ENCODE measurements at regions not wholly inside any gene's neighbourhood (a gene's known extent, or its start where the extent isn't known, plus 50 kb on each side); places are given as distances from the start of the nearest gene placed in this dataset.

DNA sequence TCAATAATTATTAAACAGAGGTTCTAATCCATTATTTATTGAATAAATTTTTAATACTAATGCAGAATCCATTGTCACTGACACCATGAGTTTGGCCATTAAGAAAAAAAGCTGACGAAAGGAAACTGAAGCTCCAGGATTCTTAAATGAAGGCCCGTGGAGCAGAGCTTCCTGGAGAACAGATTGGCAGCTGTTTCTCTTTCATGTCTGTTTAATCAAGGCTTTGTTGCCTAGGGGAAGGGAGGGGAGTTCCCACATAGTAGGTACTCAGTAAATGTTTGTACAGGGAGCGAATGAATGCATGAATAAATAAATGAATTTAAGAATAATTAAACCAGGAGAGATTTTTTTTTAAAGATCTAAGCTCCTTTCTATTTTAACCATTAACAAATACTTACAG lies 315.1 kb upstream of the KLHL29 start:
- H3K4me1 ChIP-seq (ENCODE audit: control insufficient read depth, insufficient read depth, low read length): no peaks in the 10 kb centered on the region

GRCh38 chr2:23073056-23073455 lies 311.9 kb upstream of the KLHL29 start:
- no peak overlapping the region for H3K4me3 ChIP-seq (ENCODE audit: low read length)
- H3K36me3 ChIP-seq (ENCODE audit: control insufficient read depth, insufficient read depth, low read length): no peaks in the 10 kb centered on the region
- no peak overlapping the region for H3K9ac ChIP-seq (ENCODE audit: low read length)
- H3K4me1 ChIP-seq (ENCODE audit: control insufficient read depth, insufficient read depth, low read length): no peaks in the 10 kb centered on the region
- no peak overlapping the region for H3K27ac ChIP-seq (ENCODE audit: low read depth, low read length)
- H3K27me3 ChIP-seq (ENCODE audit: control insufficient read depth, insufficient read depth, low read length): no peaks in the 10 kb centered on the region

More for the DNA sequence above, 315.1 kb upstream of the KLHL29 start:
- no peaks in the 10 kb centered on the region for H3K27me3 ChIP-seq (ENCODE audit: control insufficient read depth, insufficient read depth, low read length)
- H3K4me3 ChIP-seq (ENCODE audit: low read length): no peak overlapping the region
- no peak overlapping the region for H3K27ac ChIP-seq (ENCODE audit: low read depth, low read length)
- H3K36me3 ChIP-seq (ENCODE audit: control insufficient read depth, insufficient read depth, low read length): no peaks in the 10 kb centered on the region
- no peak overlapping the region for H3K9ac ChIP-seq (ENCODE audit: low read length)

- Histone ChIP-seq H3K36me3 (ENCODE audit: control insufficient read depth, insufficient read depth, low read length) (no peaks in the 10 kb centered on the region), H3K27ac (ENCODE audit: low read depth, low read length) (no peak overlapping the region), H3K4me1 (ENCODE audit: control insufficient read depth, insufficient read depth, low read length) (no peaks in the 10 kb centered on the region), H3K9ac (ENCODE audit: low read length) (no peak overlapping the region), H3K27me3 (ENCODE audit: control insufficient read depth, insufficient read depth, low read length) (no peaks in the 10 kb centered on the region), H3K4me3 (ENCODE audit: low read length) (no peak overlapping the region)
Observed at GRCh38 chr2:23073671-23074070, 311.3 kb upstream of the KLHL29 start.

GRCh38 chr2:23077596-23077995 lies 307.4 kb upstream of the KLHL29 start:
- no peaks in the 10 kb centered on the region for H3K27me3 ChIP-seq (ENCODE audit: control insufficient read depth, insufficient read depth, low read length)
- no peak overlapping the region for H3K27ac ChIP-seq (ENCODE audit: low read depth, low read length)
- H3K4me1 ChIP-seq (ENCODE audit: control insufficient read depth, insufficient read depth, low read length): no peaks in the 10 kb centered on the region
- H3K36me3 ChIP-seq (ENCODE audit: control insufficient read depth, insufficient read depth, low read length): no peaks in the 10 kb centered on the region
- H3K9ac ChIP-seq (ENCODE audit: low read length): no peak overlapping the region
- no peak overlapping the region for H3K4me3 ChIP-seq (ENCODE audit: low read length)

DNA sequence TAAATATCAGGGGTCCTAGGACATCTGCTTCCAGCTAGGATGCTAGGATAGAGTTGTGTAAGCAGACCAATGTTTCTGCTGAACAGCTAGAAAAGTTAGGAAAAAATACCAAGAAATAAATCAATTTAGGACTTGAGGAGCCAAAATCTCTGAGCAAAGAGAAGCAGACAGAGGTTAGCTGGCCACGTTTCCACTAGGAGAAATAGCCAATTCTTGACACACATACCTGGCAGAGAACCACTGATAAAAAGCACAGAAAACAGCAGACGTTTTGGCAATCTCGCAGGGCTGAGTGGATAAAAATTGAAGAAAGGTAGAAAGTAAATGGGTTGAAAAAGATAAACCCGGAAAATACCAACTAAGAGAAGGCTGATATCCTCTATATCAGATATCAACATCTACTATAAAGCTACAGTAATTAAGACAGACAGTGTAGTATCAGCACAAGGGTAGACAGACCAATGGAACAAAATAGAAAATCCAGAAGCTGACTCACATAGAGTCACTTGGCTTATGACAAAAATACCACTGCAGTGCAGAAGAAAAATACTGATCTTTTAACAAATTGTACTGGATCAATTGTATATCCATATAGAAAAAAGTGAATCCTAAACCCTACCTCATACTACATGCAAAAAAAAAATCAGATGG lies 306.1 kb upstream of the KLHL29 start:
- no peaks in the 10 kb centered on the region for H3K4me1 ChIP-seq (ENCODE audit: control insufficient read depth, insufficient read depth, low read length)
- no peak overlapping the region for H3K27ac ChIP-seq (ENCODE audit: low read depth, low read length)
- H3K36me3 ChIP-seq (ENCODE audit: control insufficient read depth, insufficient read depth, low read length): no peaks in the 10 kb centered on the region
- no peak overlapping the region for H3K9ac ChIP-seq (ENCODE audit: low read length)
- H3K4me3 ChIP-seq (ENCODE audit: low read length): no peak overlapping the region
- no peaks in the 10 kb centered on the region for H3K27me3 ChIP-seq (ENCODE audit: control insufficient read depth, insufficient read depth, low read length)

- Histone ChIP-seq H3K4me1 (ENCODE audit: control insufficient read depth, insufficient read depth, low read length) (no peaks in the 10 kb centered on the region), H3K9ac (ENCODE audit: low read length) (no peak overlapping the region), H3K36me3 (ENCODE audit: control insufficient read depth, insufficient read depth, low read length) (no peaks in the 10 kb centered on the region), H3K27ac (ENCODE audit: low read depth, low read length) (no peak overlapping the region), H3K27me3 (ENCODE audit: control insufficient read depth, insufficient read depth, low read length) (no peaks in the 10 kb centered on the region), H3K4me3 (ENCODE audit: low read length) (no peak overlapping the region)
Observed at GRCh38 chr2:23083966-23084365, 301.0 kb upstream of the KLHL29 start.

- no peaks in the 10 kb centered on the region for H3K27me3 ChIP-seq (ENCODE audit: control insufficient read depth, insufficient read depth, low read length)
- H3K36me3 ChIP-seq (ENCODE audit: control insufficient read depth, insufficient read depth, low read length): no peaks in the 10 kb centered on the region
- no peak overlapping the region for H3K9ac ChIP-seq (ENCODE audit: low read length)
- H3K4me3 ChIP-seq (ENCODE audit: low read length): no peak overlapping the region
- H3K4me1 ChIP-seq (ENCODE audit: control insufficient read depth, insufficient read depth, low read length): no peaks in the 10 kb centered on the region
- H3K27ac ChIP-seq (ENCODE audit: low read depth, low read length): no peak overlapping the region
Observed at GRCh38 chr2:23091019-23091418, 294.0 kb upstream of the KLHL29 start.

DNA sequence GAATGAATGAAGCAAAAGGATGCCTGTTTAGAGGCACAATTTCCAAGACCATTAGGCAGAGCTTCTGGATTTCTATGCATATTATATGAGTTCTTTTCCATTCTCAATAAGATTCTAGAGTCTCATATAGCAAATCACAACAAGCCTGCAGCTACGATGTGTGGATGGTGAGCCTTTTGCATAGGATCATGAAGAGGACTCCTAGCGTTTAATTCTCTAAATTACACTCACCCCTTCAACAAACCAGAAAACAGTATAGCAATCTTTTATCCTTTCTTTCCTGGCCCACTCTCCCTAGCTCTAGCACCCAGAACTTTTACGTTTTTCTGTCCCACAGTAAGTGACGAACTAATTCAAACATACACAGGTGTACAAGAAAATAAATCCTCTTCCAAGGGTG lies 293.1 kb upstream of the KLHL29 start:
- Histone ChIP-seq H3K9ac (ENCODE audit: low read length) (no peak overlapping the region), H3K36me3 (ENCODE audit: control insufficient read depth, insufficient read depth, low read length) (no peaks in the 10 kb centered on the region), H3K4me3 (ENCODE audit: low read length) (no peak overlapping the region), H3K4me1 (ENCODE audit: control insufficient read depth, insufficient read depth, low read length) (no peaks in the 10 kb centered on the region), H3K27me3 (ENCODE audit: control insufficient read depth, insufficient read depth, low read length) (no peaks in the 10 kb centered on the region), H3K27ac (ENCODE audit: low read depth, low read length) (no peak overlapping the region)

DNA sequence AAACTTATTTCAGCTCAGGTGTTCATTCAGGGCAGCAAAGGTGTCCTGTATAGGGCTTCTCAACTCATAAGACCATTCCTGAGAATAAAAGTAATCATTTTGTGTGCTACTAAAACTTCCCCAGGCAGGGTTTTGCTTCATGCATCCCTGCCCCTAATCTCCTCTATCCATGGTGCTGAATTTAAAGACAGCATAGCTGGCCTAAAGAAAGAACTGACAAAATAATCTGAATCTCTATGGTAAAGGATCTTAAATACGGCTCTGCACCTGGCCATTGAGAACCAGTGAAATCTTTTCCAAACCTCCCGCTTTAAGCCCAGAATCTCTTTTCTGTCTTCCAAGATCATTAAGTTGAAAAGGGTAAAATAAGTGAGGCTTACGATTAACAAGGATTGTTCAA lies 292.1 kb upstream of the KLHL29 start:
- H3K36me3 ChIP-seq (ENCODE audit: control insufficient read depth, insufficient read depth, low read length): no peaks in the 10 kb centered on the region
- no peak overlapping the region for H3K9ac ChIP-seq (ENCODE audit: low read length)
- no peak overlapping the region for H3K4me3 ChIP-seq (ENCODE audit: low read length)
- H3K27me3 ChIP-seq (ENCODE audit: control insufficient read depth, insufficient read depth, low read length): no peaks in the 10 kb centered on the region
- no peak overlapping the region for H3K27ac ChIP-seq (ENCODE audit: low read depth, low read length)
- H3K4me1 ChIP-seq (ENCODE audit: control insufficient read depth, insufficient read depth, low read length): no peaks in the 10 kb centered on the region

DNA sequence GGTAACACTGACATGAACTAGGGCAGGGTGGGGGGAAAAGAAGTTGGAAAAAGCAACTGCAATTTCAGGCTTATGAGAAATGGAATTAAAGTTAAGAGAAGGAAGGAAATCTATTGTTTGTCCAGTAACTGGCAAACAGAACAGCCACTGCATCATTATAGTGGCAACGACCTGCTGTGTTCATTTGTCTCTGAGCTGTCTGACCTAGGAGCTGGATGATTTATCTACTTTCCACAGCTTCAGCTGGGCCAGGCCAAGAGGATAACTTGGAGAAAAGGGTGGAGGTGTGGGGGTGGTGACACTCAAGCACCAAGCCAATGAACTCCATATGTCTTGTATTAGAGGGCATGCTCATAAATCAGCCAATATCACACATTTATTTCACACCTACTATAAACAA lies 291.5 kb upstream of the KLHL29 start:
- no peaks in the 10 kb centered on the region for H3K4me1 ChIP-seq (ENCODE audit: control insufficient read depth, insufficient read depth, low read length)
- H3K27ac ChIP-seq (ENCODE audit: low read depth, low read length): no peak overlapping the region
- no peaks in the 10 kb centered on the region for H3K27me3 ChIP-seq (ENCODE audit: control insufficient read depth, insufficient read depth, low read length)
- H3K36me3 ChIP-seq (ENCODE audit: control insufficient read depth, insufficient read depth, low read length): no peaks in the 10 kb centered on the region
- H3K4me3 ChIP-seq (ENCODE audit: low read length): no peak overlapping the region
- no peak overlapping the region for H3K9ac ChIP-seq (ENCODE audit: low read length)

DNA sequence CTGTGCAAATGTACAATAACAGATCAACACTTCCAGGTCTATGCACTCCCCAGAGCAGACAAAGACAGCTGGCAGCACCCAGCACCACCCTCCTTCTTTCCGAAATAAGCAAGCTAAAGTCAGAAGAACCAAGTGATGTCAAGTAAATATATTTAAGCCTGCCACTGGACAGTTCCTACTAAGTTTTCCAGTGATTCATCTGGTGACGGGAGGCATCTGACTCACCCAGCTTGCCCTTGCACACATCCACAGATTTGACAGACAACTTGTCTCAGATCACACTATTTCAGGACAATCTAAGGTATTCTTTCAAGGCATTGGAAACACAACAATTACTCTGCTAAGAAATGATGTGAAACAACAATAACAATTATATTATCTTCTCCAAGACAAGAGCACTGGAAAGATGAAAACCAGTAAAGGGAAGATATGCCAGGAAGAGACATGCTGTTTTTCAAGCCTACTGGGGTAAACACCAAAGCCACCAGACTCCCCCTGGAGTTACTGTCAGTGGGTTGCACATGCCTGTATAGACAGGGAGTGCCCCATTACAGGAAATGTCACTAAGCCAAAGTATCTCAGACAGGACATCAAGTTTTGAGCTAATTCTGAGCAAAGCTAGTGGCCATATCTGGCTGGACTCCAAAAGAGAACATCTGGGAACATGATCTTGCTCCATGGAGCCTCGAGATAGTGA lies 287.9 kb upstream of the KLHL29 start:
- Histone ChIP-seq H3K27me3 (ENCODE audit: control insufficient read depth, insufficient read depth, low read length) (no peaks in the 10 kb centered on the region), H3K27ac (ENCODE audit: low read depth, low read length) (no peak overlapping the region), H3K9ac (ENCODE audit: low read length) (no peak overlapping the region), H3K36me3 (ENCODE audit: control insufficient read depth, insufficient read depth, low read length) (no peaks in the 10 kb centered on the region), H3K4me3 (ENCODE audit: low read length) (no peak overlapping the region), H3K4me1 (ENCODE audit: control insufficient read depth, insufficient read depth, low read length) (no peaks in the 10 kb centered on the region)

- Histone ChIP-seq H3K9ac (ENCODE audit: low read length) (no peak overlapping the region), H3K27me3 (ENCODE audit: control insufficient read depth, insufficient read depth, low read length) (no peaks in the 10 kb centered on the region), H3K27ac (ENCODE audit: low read depth, low read length) (no peak overlapping the region), H3K36me3 (ENCODE audit: control insufficient read depth, insufficient read depth, low read length) (no peaks in the 10 kb centered on the region), H3K4me1 (ENCODE audit: control insufficient read depth, insufficient read depth, low read length) (no peaks in the 10 kb centered on the region), H3K4me3 (ENCODE audit: low read length) (no peak overlapping the region)
Observed at GRCh38 chr2:23100406-23100805, 284.6 kb upstream of the KLHL29 start.

GRCh38 chr2:23106242-23106785 lies 278.7 kb upstream of the KLHL29 start:
- Histone ChIP-seq H3K36me3 (ENCODE audit: control insufficient read depth, insufficient read depth, low read length) (no peaks in the 10 kb centered on the region), H3K27me3 (ENCODE audit: control insufficient read depth, insufficient read depth, low read length) (no peaks in the 10 kb centered on the region), H3K27ac (ENCODE audit: low read depth, low read length) (no peak overlapping the region), H3K4me1 (ENCODE audit: control insufficient read depth, insufficient read depth, low read length) (no peaks in the 10 kb centered on the region), H3K9ac (ENCODE audit: low read length) (no peak overlapping the region), H3K4me3 (ENCODE audit: low read length) (no peak overlapping the region)

All from rectal smooth muscle tissue (tissue), 1 donor.